ENCODE measurements at regions not wholly inside any gene's neighbourhood (a gene's known extent, or its start where the extent isn't known, plus 50 kb on each side); places are given as distances from the start of the nearest gene placed in this dataset.

- no peaks in the 10 kb centered on the region; the same call in none of the 2 replicates for H3K36me3 ChIP-seq (ENCODE audit: control insufficient read depth, insufficient read depth, low read length)
- POLR2A ChIA-PET: no interaction called here
- H3K4me3 ChIP-seq (ENCODE audit: low read depth, low read length): no peak overlapping the region
- no peaks in the 10 kb centered on the region for H3K27me3 ChIP-seq (ENCODE audit: control insufficient read depth, insufficient read depth, low read length)
- no peak for DNase-seq (ENCODE audit: low read depth)
- TF ChIP-seq, protein P1, sequence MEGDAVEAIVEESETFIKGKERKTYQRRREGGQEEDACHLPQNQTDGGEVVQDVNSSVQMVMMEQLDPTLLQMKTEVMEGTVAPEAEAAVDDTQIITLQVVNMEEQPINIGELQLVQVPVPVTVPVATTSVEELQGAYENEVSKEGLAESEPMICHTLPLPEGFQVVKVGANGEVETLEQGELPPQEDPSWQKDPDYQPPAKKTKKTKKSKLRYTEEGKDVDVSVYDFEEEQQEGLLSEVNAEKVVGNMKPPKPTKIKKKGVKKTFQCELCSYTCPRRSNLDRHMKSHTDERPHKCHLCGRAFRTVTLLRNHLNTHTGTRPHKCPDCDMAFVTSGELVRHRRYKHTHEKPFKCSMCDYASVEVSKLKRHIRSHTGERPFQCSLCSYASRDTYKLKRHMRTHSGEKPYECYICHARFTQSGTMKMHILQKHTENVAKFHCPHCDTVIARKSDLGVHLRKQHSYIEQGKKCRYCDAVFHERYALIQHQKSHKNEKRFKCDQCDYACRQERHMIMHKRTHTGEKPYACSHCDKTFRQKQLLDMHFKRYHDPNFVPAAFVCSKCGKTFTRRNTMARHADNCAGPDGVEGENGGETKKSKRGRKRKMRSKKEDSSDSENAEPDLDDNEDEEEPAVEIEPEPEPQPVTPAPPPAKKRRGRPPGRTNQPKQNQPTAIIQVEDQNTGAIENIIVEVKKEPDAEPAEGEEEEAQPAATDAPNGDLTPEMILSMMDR (IDR thresholded peaks at IDR 0.05; ENCODE audit: insufficient read depth, low read depth, low read length): no peak
- CTCF ChIA-PET: interaction anchor here (0.9 kb wide), 1 partner anchor 241 kb away, joined by 3 read pairs; no protein-coding TSS in a partner anchor
These were observed 555.0 kb upstream of the DIPK2B start for GRCh38 chrX:45755703-45756102.

DNA sequence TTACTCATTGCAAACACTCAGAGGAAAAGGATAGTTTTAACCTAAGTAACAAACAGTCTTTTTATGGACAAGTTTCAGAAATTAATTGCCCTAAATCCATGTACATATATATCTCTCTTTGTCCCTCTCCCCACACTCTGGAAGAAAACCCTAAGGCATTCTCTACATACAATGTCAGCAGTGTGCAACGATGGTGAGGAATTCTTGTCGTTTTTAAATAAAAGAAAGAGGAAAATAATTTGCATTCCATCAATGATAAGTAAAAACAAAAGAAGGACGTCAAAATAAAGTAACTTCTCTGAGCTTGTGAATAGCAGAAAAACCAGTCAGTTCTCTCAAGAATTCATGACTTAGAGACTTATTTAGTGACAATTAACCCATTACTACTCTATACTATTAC is 550.5 kb upstream of the DIPK2B start:
- H3K36me3 ChIP-seq (ENCODE audit: control insufficient read depth, insufficient read depth, low read length): no peaks in the 10 kb centered on the region; the same call in none of the 2 replicates

DNA sequence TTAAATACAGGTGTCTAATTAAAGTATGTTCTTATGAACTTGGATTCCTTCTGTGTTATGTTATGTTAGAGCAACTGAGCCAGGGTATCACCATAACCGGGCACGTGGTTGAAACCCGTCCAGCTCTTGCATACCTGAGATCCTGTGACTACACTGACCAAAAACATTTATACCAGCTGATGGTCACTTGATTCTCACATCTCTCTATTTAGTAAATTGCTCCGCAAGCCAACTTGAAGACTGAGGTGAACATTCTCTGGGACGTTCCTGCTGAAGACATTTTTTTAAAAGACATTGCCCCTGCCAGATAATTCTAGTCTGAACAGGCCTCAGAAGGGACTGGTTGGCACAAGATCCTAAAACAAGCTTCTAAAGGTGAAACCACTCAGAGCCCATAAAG is 550.0 kb upstream of the DIPK2B start:
- H3K27me3 ChIP-seq (ENCODE audit: control insufficient read depth, insufficient read depth, low read length): no peaks in the 10 kb centered on the region
- H3K36me3 ChIP-seq (ENCODE audit: control insufficient read depth, insufficient read depth, low read length): no peaks in the 10 kb centered on the region; the same call in none of the 2 replicates
- POLR2A ChIA-PET: no interaction called here
- TF ChIP-seq, protein P1 (IDR thresholded peaks at IDR 0.05; ENCODE audit: insufficient read depth, low read depth, low read length): no peak
- no peak overlapping the region for H3K4me3 ChIP-seq (ENCODE audit: low read depth, low read length)
- no peak for DNase-seq (ENCODE audit: low read depth)
- CTCF ChIA-PET: interaction anchor here (0.9 to 1.2 kb wide), 3 partner anchors 9 to 428 kb away, joined by 3 to 6 read pairs (median 4); no protein-coding TSS in a partner anchor

More for the DNA sequence above, 550.5 kb upstream of the DIPK2B start:
- POLR2A ChIA-PET: no interaction called here
- Histone ChIP-seq H3K4me3 (ENCODE audit: low read depth, low read length) (no peak overlapping the region), H3K27me3 (ENCODE audit: control insufficient read depth, insufficient read depth, low read length) (no peaks in the 10 kb centered on the region)
- no peak for DNase-seq (ENCODE audit: low read depth)
- CTCF ChIA-PET: interaction anchor here (0.9 to 1.2 kb wide), 3 partner anchors 9 to 428 kb away, joined by 3 to 6 read pairs (median 4); no protein-coding TSS in a partner anchor
- TF ChIP-seq, protein P1 (IDR thresholded peaks at IDR 0.05; ENCODE audit: insufficient read depth, low read depth, low read length): no peak

DNA sequence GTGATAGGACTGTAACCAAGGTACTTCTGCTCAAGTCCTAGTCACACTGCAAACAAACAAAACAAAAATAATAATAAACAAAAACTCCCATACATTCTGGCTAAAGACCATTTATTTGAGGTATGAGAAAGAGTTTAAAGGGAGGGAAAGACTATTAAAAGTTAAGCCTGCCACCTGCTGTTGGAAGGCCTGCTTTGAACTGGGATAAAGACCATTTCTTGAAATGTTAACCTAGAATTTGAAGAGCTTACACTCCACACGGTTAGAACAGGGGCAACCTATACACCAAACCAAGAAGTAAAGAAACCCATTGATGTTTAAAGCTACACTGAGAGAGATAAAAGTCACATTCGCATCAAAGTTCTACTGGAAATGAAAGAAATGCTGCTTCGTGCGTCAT is 548.7 kb upstream of the DIPK2B start:
- CTCF ChIA-PET: no interaction called here
- H3K4me3 ChIP-seq (ENCODE audit: low read depth, low read length): no peak overlapping the region
- no peaks in the 10 kb centered on the region for H3K27me3 ChIP-seq (ENCODE audit: control insufficient read depth, insufficient read depth, low read length)
- no peak for DNase-seq (ENCODE audit: low read depth)
- POLR2A ChIA-PET: no interaction called here
- TF ChIP-seq, protein P1 (IDR thresholded peaks at IDR 0.05; ENCODE audit: insufficient read depth, low read depth, low read length): peak; percentile 32; the same call in 1 of the 2 replicates
- H3K36me3 ChIP-seq (ENCODE audit: control insufficient read depth, insufficient read depth, low read length): peaks cover 1% of the 10 kb centered on the region

DNA sequence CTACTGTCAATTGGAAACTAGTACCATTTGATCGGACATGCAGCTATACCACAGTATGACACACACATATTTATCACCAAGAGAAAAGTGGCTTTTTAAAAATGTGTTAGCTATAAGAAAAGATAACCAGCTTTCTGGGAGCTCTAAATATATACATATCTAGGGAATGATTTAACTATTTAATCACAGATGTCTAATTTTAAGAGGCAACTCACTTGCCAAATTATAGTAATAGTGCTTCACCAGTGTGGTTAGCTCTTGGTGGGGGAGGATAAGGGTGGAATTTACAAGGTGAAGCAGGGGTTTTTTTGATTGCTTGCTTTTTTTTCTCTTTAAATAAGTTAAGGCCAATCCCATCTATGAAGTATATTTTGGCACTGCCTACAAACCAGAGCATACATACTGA is 547.7 kb upstream of the DIPK2B start:
- Histone ChIP-seq H3K36me3 (ENCODE audit: control insufficient read depth, insufficient read depth, low read length) (peaks cover 1% of the 10 kb centered on the region), H3K4me3 (ENCODE audit: low read depth, low read length) (no peak overlapping the region), H3K27me3 (ENCODE audit: control insufficient read depth, insufficient read depth, low read length) (no peaks in the 10 kb centered on the region)
- DNase-seq (ENCODE audit: low read depth): no peak
- ChIA-PET POLR2A (interaction anchor here (0.6 kb wide), 1 partner anchor 10 kb away, joined by 3 read pairs; no protein-coding TSS in a partner anchor), CTCF (interaction anchor here (1.2 kb wide), 1 partner anchor 426 kb away, joined by 3 read pairs; no protein-coding TSS in a partner anchor)
- TF ChIP-seq, protein P1 (IDR thresholded peaks at IDR 0.05; ENCODE audit: insufficient read depth, low read depth, low read length): no peak

Measured in BJ (cell line).